Endodermal cell (in vitro differentiated cells): ENCODE measurements at regions not wholly inside any gene's neighbourhood (a gene's known extent, or its start where the extent isn't known, plus 50 kb on each side); places are given as distances from the start of the nearest gene placed in this dataset.

Experiments used
- DNase-seq: peaks from one replicate; pipeline ENCODE4 v3.0.0-alpha.2; 2017
- H3K27ac ChIP-seq: 2 replicates; pipeline ENCODE4 v1.5.1; 2013; ENCODE audit warnings: mild to moderate bottlenecking, low read depth, low read length, moderate library complexity
- H3K27me3 ChIP-seq: 2 replicates; pipeline ENCODE4 v1.6.1; 2013; ENCODE audit warnings: mild to moderate bottlenecking, low read length, moderate library complexity; ENCODE audit not compliant: insufficient read depth, control insufficient read depth, poor library complexity, severe bottlenecking
- H3K36me3 ChIP-seq: 2 replicates; pipeline ENCODE4 v1.7.0; 2013; ENCODE audit warnings: mild to moderate bottlenecking, low read length, moderate library complexity; ENCODE audit not compliant: control insufficient read depth, insufficient read depth
- H3K4me1 ChIP-seq: one replicate; pipeline ENCODE4 v1.7.0; 2013; ENCODE audit warnings: low read length; ENCODE audit not compliant: control insufficient read depth, insufficient read depth
- H3K4me3 ChIP-seq: 2 replicates; pipeline ENCODE4 v1.5.1; 2013; ENCODE audit warnings: mild to moderate bottlenecking, low read length, moderate library complexity
- H3K9ac ChIP-seq: 2 replicates; pipeline ENCODE4 v1.6.1; 2013; ENCODE audit warnings: mild to moderate bottlenecking, low read length, moderate library complexity; ENCODE audit not compliant: poor library complexity, severe bottlenecking; ENCODE audit errors: extremely low read depth
- H3K9me3 ChIP-seq: 2 replicates; pipeline ENCODE4 v1.6.1; 2013; ENCODE audit warnings: mild to moderate bottlenecking, low read length, moderate library complexity; ENCODE audit not compliant: control insufficient read depth
- H3K27ac Mint-ChIP-seq: 2 replicates; pipeline ENCODE4 v1.8.0; 2020; ENCODE audit warnings: mixed read lengths
- H3K27me3 Mint-ChIP-seq: 2 replicates; pipeline ENCODE4 v1.8.0; 2021; ENCODE audit warnings: mild to moderate bottlenecking, mixed read lengths; ENCODE audit not compliant: insufficient read depth
- H3K36me3 Mint-ChIP-seq: 2 replicates; pipeline ENCODE4 v1.8.0; 2020; ENCODE audit warnings: low read depth, mixed read lengths
- H3K4me1 Mint-ChIP-seq: 2 replicates; pipeline ENCODE4 v1.8.0; 2020; ENCODE audit warnings: mixed read lengths
- H3K4me3 Mint-ChIP-seq: 2 replicates; pipeline ENCODE4 v1.8.0; 2020; ENCODE audit warnings: mild to moderate bottlenecking, moderate library complexity, mixed read lengths
- H3K9me3 Mint-ChIP-seq: 2 replicates; pipeline ENCODE4 v1.8.0; 2020; ENCODE audit warnings: mild to moderate bottlenecking, mixed read lengths
- WGBS, 2 experiments: methylation state at CpG; one replicate each; pipeline versions ENCODE4 v1.1.5 to v1.1.7; 2013; ENCODE audit warnings: missing lambda C conversion rate in 2 of 2, mixed read lengths in 1 of 2; ENCODE audit not compliant: insufficient coverage in 1 of 2, insufficient read length in 1 of 2; 5-methylcytosine and 5-hydroxymethylcytosine counted together
- TF ChIP-seq, protein P1 (sequence below): fragments of 200-600 bp; sonication (generic); conservative IDR thresholded peaks from 2 replicates; pipeline ENCODE4 v1.5.0; 2021; ENCODE audit warnings: antibody characterized with exemption, mild to moderate bottlenecking

GRCh38 chr1:68326481-68326880 is 94.2 kb upstream of the WLS start:
- peaks cover 55% of the 10 kb centered on the region for H3K27me3 ChIP-seq
- peaks cover 84% of the 10 kb centered on the region for H3K27me3 Mint-ChIP-seq
- no peaks in the 10 kb centered on the region for H3K36me3 ChIP-seq
- DNase-seq = no peak
- H3K27ac Mint-ChIP-seq = no peak overlapping the region
- H3K9me3 ChIP-seq = no peaks in the 10 kb centered on the region
- peaks cover 12% of the 10 kb centered on the region for H3K4me1 Mint-ChIP-seq
- H3K4me3 Mint-ChIP-seq = no peak overlapping the region
- H3K4me1 ChIP-seq = no peaks in the 10 kb centered on the region
- WGBS, 2 experiments = 89 to 100% methylated on average over 2 of the region's 2 CpGs
- no peak overlapping the region for H3K27ac ChIP-seq
- TF ChIP-seq, protein P1, sequence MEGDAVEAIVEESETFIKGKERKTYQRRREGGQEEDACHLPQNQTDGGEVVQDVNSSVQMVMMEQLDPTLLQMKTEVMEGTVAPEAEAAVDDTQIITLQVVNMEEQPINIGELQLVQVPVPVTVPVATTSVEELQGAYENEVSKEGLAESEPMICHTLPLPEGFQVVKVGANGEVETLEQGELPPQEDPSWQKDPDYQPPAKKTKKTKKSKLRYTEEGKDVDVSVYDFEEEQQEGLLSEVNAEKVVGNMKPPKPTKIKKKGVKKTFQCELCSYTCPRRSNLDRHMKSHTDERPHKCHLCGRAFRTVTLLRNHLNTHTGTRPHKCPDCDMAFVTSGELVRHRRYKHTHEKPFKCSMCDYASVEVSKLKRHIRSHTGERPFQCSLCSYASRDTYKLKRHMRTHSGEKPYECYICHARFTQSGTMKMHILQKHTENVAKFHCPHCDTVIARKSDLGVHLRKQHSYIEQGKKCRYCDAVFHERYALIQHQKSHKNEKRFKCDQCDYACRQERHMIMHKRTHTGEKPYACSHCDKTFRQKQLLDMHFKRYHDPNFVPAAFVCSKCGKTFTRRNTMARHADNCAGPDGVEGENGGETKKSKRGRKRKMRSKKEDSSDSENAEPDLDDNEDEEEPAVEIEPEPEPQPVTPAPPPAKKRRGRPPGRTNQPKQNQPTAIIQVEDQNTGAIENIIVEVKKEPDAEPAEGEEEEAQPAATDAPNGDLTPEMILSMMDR = no peak
- H3K9ac ChIP-seq = no peak overlapping the region
- H3K4me3 ChIP-seq = no peak overlapping the region
- no peaks in the 10 kb centered on the region for H3K9me3 Mint-ChIP-seq
- H3K36me3 Mint-ChIP-seq = no peaks in the 10 kb centered on the region

DNA sequence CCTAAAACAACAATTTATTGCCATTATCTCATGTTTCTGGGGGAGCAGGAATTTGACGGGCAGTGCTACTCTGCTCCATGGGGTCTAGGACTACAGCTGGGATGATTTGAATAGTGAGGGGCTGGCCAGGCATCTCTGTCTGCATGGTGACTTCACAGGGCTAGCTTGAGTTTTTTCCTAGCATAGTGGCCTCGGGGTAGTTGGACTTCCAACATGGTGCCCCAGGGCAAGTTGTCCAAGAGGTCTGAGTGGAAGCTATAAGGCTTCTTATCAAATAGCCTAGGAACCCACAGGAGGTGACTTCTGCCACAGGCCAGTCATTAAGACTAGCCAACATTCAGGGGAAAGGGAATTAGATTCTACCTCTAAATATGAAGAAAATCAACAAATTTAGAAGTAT is 92.0 kb upstream of the WLS start:
- Mint-ChIP-seq H3K27me3 (peaks cover 76% of the 10 kb centered on the region), H3K27ac (no peak overlapping the region), H3K9me3 (no peaks in the 10 kb centered on the region), H3K4me1 (peaks cover 18% of the 10 kb centered on the region), H3K36me3 (no peaks in the 10 kb centered on the region), H3K4me3 (no peak overlapping the region)
- Histone ChIP-seq H3K4me1 (peaks cover 8% of the 10 kb centered on the region), H3K27me3 (peaks cover 37% of the 10 kb centered on the region), H3K36me3 (no peaks in the 10 kb centered on the region), H3K4me3 (no peak overlapping the region), H3K27ac (no peak overlapping the region), H3K9me3 (no peaks in the 10 kb centered on the region), H3K9ac (no peak overlapping the region)
- DNase-seq = no peak
- WGBS, 2 experiments = 87% methylated on average over 2 of the region's 2 CpGs; no CpG with 5 or more reads in 1 of the 2 experiments
- TF ChIP-seq, protein P1 = no peak

GRCh38 chr1:68322837-68323687 is 90.7 kb upstream of the WLS start:
- WGBS, 2 experiments = 89 to 90% methylated on average over 14 to 15 of the region's 15 CpGs
- H3K27ac Mint-ChIP-seq = no peak overlapping the region
- Histone ChIP-seq H3K27ac (no peak overlapping the region), H3K4me3 (no peak overlapping the region), H3K36me3 (no peaks in the 10 kb centered on the region), H3K27me3 (peaks cover 35% of the 10 kb centered on the region), H3K4me1 (peaks cover 8% of the 10 kb centered on the region), H3K9ac (no peak overlapping the region), H3K9me3 (no peaks in the 10 kb centered on the region)
- DNase-seq = no peak
- H3K4me3 Mint-ChIP-seq = no peak overlapping the region
- no peaks in the 10 kb centered on the region for H3K36me3 Mint-ChIP-seq
- H3K27me3 Mint-ChIP-seq = peaks cover 72% of the 10 kb centered on the region
- TF ChIP-seq, protein P1 = no peak
- H3K9me3 Mint-ChIP-seq = no peaks in the 10 kb centered on the region
- peaks cover 13% of the 10 kb centered on the region for H3K4me1 Mint-ChIP-seq
